Activated CD8-positive, alpha-beta memory T cell treated with anti-CD3 and anti-CD28 coated beads for 48 hours (primary cell): ENCODE measurements at regions not wholly inside any gene's neighbourhood (a gene's known extent, or its start where the extent isn't known, plus 50 kb on each side); places are given as distances from the start of the nearest gene placed in this dataset.
"Not testable (repeated sequence)": the region's sequence is repeated elsewhere in the genome, so short reads cannot be mapped to it uniquely, and the experiment has no call there.

Experiments used
- DNase-seq, 3 experiments: peaks; one replicate each; pipeline ENCODE4 v3.0.0-alpha.2; 2020; ENCODE audit warnings: low read depth in 2 of 3, low spot score in 2 of 3

DNA sequence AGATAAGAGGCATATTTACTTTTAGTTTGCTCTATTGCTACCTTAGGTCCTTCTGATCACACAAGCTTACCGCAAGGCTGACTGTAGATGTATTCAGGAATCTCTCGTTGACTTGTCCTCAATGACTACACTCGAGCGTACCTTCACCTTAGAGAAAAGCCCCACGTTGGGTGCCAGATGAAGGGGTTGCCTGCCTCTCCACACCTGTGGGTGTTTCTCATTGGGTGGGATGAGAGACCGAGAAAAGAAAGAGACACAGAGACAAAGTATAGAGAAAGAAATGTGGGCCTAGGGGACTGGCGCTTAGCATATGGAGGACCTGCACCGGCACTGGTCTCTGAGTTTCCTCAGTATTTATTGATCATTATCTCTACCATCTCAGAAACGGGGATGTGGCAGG lies 51.8 kb downstream of the ASCL4 start:
- no peak for DNase-seq

DNA sequence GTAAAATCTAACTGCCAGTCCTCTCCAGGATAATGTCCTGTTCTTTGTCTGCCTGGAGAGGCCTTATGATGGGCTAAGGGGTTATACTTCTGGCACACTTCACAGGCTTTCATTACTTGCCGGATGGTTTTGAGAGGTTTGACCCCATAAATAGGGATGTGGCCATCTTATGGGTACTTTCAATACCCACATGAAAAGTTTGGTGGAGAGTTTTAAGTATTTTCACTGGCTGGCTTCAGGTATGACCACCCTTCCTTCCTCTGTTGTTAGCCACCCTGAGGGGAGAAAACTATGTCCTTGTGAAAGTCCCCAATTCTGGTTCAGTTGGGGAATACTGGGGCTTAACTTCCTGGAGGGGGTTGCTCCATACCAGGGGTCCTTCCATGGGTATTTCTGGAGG lies 54.8 kb downstream of the ASCL4 start:
- no peak for DNase-seq

DNA sequence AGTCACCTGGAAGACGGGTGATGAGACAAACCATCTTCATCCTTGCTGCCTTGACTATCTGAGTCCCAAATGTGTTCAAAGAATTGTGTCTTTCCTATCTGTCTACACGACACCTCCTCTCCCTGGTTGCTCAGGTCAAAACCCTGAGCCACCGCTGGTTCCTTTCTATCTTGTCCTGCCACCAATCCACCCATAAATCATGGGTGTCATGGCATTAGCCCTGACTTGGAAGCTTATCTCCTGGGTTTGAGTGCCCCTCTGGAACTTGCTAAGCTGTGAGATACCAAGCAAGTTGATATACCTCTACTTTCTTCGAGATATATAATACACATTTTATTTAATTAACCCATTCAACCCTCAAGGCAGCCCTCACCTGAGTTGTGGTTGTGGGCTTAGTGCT lies 57.9 kb downstream of the ASCL4 start:
- no peak for DNase-seq

DNA sequence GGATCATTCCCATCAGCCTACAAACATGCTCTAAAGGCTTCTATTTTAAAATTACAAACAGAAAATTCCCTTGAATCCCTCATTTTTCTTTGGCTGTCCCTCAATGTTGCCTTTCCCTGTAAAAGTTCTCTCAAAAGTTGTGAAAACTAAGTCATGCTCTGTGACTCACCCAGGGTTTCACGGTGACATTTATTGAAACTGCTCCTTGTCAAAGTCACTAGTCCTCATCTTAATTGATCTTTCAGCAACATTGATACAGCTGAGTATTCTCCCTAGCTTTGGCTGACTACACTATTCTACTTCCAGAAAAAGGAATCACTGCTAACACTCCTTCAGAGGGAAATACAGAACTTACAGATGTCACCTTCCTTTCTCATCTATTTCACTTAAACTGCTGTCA lies 65.7 kb downstream of the ASCL4 start:
- DNase-seq: no peak

DNA sequence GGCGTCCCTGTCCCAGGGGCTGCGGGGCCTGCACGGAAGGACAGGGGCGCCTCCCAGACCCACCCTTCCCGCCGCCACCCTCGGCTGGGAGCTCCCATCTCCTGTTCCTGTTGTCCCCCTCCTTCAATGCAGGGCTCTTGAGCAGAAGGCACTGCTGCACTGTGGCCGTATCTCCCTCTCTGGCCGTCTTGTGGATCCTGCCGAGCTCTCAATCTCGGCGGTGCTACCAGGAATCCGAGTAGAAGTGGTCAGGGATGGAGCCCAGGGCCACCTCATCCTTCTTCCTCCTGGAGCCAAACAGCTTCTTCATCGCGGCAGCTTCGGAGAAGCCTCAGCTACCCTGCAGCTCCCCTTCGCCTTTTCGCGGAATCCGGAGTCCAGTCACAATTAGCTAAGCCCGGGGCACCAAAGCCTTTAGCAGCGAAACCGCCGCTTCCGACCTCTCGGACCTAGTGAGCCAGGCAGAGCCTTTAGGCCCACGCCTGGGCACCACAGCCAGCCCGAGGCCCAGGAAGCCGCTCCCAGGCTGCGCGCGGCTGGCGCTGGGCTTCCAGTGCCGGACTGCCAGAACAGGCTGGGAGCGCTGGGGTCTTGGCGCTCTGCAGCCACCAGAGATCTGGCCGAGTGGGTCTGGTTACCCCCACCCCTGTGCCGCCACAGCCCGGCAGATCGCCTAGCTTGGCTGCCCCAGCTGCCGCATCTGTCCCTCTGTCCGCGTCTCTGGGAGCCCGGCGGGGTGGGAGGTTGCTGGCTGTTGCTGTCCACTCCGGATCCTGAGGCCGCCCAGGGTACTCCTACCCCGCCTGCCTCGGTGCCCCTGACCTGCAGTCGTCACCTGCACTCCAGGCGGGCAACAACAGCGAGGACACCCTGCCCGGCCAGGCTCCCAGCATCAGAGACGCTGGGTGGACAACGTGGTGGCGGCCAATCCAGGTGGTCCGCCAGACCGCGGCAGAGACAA lies 69.1 kb downstream of the ASCL4 start:
- no peak for DNase-seq

DNA sequence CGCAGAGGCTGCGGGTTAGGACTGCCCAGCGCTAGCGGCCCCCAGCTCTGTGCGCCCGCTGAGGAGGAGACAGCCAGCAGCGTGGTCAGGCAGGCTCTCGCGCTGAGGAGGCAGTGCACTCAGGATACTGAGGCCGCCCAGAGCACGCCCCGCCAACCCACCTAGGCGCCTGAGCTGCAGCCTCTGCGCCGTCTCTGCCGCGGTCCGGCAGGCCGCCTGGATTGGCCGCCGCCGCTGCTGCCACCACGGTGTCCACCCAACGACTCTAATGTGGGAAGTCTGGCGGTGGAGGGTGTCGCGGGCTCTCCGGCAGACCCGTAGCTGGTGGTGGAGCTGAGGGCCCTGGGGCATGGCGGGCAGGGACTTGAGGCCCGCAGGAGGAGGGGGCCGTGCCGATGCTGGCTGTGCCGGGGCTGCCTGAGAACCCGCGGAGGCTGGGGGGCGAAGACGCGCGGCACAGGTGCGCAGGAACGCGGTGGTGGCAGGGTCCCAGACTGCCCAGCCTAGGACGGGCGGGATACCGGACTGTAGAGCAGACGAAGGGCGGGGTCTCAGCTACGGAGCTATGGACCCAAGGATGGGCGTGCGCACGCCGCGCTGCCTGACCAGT lies 69.9 kb downstream of the ASCL4 start:
- DNase-seq: no peak

DNA sequence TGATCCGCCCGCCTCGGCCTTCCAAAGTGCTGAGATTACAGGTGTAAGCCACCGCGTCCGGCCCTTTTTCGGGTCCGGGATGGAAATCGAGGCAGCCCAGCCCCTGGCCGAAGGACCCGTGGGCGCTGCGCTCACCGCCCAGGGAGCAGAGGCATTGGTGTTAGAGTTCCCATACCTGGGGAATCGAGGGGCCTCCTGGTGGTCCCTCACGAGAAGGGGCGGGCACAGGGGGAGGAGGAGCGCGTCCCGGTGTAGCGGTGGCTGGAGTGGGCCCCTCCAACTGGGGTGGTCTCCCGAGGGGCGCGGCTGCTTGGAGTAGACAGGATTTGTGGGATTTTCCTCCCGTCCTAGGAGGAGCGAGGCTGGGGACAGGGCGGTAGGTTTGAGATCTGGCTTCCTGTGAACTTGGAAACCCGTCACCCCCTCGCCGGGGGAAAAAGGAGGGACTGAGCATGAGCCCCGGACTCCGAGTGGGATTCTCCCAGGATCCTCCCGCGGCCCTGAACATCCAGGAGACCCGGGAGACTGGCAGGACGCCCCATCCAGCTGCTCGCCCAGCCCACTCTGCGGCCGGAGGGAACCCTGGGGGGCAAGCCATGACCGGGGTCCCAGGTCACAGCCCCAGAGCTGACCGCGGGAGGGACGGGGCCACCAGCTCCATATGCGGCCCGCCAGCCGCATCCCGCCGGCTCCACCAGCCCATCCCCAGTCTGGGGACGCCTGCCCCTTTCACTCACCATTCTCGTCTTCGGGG lies 70.9 kb downstream of the ASCL4 start:
- DNase-seq: no peak

DNA sequence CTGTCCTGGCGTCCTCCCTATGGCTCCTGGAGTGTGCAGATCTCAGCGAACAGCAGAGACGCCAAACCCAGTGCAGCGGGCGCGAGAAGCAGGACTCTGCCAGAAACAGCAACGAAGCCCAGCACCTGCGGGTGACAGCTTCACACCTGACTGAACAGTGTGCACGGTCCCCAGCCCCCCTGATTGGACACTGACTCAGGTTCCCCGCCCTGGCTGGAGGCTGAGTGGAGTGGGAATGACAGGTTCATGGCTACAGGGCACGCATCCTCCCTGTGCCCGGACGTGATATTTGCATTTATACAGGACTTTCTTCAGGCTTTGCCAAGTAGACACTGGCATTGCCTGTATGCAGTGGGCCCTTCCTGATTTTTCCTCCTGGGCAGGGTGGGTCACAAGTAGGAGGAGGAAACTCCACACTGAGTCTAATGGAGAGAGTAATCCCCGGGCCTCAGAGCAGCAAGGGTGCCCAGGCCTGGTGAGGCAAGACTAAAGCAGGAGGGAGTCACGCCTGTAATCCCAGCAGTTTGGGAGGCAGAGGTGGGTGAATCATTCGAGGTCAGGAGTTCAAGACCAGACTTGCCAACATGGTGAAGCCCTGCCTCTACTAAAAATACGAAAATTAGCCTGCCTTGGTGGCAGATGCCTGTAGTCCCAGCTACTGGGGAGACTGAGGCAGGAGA lies 71.6 kb downstream of the ASCL4 start:
- DNase-seq: no peak

DNA sequence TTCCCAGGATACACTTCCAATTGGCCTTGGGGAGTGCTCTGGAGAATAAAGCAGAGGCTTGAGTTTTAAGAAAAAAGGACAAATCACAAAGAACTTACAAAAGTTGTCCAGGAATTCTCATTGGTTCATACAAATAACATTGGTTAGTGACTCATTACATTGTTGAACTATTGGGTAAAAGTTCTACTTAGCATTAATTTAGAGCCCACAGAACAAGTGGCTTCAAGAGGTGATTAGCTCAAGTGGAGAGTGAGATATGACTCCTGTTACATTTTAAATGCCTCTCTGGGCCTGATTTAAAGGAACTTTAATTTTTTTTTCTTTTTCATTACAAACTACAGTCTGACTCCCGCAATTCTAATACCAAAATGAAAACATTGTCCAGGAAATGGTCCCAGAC lies 72.9 kb downstream of the ASCL4 start:
- no peak for DNase-seq

DNA sequence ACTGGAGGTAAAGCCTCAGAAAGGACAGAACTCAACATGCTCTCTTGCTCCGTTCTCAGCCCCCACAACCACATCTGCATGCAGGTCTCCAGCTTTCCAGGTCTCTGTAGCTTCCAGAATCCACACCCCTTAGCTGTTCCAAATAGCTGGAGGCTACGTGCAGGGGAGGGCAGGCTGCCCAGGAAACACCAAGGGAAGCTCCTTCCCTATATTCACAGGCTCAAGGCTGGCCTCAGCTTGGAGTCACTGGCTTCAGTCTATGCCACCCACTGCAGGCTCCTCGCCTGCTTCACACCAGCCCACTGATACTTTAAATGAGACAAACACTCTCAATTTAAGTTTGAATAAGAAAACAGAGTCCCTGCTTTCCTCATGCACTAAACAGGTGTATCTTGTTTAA lies 73.3 kb downstream of the ASCL4 start:
- no peak for DNase-seq

DNA sequence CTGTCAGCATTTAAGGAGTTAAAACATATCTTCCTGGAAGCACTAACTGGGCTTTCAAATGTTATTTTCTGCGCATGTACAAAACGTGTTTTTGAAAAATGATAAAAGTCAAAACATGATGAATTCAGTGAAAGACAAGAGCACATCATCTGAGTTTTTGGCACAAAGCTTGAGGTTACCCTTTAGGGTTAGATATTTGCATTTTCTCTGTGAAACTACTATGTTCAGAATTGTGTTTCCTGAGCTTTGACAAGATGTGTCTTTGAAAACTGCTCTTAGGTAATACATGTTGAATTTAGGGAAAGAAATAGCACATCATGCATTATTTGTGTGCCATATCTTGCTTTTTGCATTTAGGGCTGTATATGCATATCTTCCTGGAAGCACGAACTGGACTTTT lies 79.0 kb downstream of the ASCL4 start:
- no peak for DNase-seq

DNA sequence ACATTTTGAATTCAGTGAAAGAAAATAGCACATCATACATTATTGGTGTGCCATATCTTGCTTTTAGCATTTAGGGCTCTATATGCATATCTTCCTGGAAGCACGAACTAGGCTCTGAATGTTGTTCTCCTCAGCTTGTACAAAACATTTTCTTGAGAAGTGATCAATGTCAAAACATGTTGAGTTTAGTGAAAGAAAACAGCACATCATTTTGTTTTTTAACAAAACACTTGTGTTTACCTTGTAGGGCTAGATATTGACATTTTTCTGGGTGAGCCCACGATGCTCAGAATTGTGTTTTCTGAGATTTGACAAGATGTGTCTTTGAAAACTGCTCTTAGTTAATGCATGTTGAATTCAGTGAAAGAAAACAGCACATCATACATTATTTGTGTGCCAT lies 81.0 kb downstream of the ASCL4 start:
- no peak for DNase-seq

DNA sequence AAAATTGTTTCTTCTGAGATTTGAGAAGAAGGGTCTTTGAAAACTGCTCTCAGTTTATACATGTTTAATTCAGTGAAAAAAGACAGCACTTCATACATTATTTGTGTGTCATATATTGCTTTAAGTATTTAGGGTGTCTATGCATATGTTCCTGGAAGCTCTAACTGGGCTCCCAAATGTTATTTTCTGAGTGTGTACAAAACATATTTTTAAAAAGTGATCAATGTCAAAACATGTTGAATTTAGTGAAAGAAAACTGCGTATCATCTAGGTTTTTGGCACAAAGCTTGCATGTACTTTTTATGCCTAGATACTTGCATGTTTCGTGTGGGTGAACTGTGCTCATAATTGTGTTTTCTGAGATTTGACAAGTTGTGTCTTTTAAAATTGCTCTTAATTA lies 81.6 kb downstream of the ASCL4 start:
- no peak for DNase-seq

DNA sequence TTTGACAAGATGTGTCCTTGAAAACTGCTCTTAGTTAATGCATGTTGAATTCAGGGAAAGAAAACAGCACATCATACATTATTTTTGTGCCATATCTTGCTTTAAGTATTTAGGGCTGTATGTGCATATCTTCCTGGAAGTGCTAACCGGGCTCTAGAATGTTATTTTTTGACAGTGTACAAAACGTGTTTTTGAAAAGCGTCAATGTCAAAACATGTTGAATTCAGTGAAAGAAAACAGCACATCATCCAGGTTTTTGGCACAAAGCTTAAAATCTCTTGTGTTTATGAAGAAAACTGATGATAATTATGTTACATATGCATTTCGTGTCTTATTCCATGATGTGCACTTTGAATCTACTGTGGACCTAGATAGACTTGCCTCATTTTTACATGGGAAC lies 82.7 kb downstream of the ASCL4 start:
- no peak for DNase-seq

DNA sequence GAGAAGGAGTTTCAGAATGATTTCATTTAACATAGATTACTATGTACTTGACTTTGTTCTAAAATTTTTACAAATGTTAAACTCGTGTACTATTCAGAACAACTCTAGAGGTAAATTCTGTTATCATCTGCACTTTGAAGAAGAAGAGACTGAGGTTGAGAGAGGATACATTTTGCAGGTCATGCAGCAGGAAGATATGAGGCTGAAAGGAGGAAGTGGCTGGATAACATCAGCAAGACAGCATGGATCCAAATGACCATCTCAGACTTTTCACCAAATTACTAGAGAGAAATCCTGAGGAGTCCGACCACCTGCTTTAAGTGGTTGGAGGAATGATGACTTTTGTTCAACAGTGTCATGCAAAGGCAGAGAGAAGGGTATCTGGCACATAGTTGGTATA lies 84.9 kb downstream of the ASCL4 start:
- no peak for DNase-seq

DNA sequence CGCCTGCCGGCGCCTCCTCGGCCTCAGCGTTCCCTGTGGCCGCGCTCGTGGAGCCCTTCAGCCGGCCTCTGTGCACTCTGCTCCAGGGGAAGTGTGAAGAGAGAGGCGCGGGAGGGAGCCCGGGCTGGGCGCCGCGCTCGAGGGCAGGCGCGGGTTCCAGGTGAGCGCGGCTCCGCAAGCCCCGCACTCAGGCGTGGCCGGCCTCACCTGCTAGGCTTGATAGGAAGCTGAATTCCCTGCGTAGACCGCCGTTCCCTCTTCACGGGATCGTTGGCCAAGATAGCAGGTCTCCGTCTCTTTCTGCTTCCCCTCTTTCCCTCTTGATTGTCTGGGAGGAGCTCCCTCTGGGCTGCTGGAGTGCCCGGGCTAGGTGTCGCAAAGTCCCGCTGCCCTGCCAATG lies 89.7 kb downstream of the ASCL4 start:
- DNase-seq: no peak

DNA sequence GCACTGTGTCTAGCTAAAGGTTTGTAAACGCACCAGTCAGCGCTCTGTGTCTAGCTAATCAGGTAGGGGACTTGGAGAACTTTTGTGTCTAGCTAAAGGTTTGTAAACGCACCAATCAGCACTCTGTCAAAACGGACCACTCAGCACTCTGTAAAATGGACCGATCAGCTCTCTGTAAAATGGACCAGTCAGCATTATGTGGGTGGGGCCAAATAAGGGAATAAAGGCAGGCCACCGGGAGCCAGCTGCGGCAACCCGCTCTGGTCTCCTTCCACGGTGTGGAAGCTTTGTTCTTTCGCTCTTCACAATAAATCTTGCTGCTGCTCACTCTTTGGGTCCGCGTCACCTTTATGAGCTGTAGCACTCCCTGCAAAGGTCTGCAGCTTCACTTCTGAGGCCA lies 90.2 kb downstream of the ASCL4 start:
- DNase-seq: not testable (repeated sequence)

DNA sequence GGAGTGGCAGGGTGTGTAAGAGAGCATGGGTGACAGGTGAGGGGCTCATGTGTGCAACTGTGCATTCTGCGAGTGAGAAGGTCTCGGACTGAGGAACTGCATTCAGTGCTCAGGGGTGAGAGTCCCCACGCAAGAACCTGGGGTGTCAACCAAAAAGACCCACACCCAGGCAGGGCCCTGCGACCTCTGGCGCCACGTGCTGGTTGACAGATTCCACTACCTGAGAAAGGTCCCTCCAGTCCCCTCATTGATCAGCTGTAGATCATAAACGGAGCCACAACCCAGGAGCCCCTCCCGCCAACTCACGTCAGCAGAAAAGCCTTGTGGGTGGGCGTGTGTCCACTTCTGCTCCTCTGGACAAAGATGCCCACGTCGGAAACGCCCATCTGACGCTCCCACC lies 98.7 kb downstream of the ASCL4 start:
- DNase-seq: no peak

DNA sequence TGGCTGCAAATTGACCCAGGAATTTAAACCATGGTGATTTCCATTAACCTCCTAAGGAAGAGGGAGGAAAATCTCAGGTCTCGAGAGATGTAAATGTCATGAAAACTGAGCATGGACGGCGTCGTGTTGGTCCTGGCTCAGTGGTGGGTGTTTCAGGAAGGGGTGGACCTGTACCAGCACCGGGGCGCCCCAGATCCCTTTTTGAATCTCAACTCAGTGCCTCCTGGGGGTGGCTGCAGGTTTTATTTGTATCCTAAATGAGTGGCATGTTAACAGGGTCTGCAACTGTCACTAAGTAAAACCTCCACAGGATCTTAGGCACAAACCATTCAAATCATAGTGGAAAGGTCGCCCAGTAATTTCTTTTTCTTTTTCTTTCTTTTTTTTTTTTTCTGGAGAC lies 101.3 kb downstream of the ASCL4 start:
- no peak for DNase-seq

DNA sequence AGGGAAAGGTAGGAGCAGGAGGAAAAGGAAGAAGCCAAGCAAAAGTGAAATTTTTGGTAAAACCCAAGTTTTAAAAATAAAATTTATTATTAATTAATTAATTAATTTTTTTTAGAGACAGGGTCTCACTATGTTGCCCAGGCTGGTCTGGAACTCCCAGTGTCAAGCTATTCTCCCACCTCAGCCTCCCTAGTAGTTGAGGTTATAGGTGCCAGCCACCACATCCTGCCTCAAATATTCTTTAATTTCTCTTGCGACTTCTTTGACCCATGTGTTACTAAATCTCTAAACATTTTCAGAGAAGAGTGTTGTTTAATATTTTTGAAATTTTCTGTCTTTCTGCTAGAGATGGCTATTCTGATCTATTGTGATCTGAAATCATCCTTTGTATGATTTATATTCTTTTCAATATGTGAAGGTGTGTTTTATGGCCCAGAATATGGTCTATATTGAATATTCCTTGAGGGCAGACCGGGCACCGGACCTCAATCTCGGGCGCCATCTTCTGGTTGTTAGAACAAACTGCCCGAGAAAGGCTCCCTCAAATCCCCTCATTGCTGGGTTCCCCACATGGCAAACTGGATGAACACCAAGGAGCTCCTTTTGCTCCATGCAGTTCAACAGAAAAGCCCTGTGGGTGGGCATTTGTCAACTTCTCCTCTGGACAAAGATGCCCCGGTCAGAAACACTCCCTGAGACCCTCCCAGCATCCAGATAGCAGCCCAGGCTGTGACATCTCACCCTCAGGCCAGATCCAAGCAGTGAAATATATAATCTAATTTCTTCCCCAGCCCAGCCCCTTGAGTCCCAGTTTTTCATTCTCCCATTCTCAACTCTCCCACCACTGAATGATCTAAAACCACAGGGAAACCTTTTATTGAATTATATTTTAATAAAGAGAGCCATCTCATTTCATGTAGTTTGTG lies 110.5 kb downstream of the ASCL4 start:
- DNase-seq: peak in 1 of 3 experiments; percentile 30
